ENCODE measurements at regions not wholly inside any gene's neighbourhood (a gene's known extent, or its start where the extent isn't known, plus 50 kb on each side); places are given as distances from the start of the nearest gene placed in this dataset.
"Not testable (repeated sequence)": the region's sequence is repeated elsewhere in the genome, so short reads cannot be mapped to it uniquely, and the experiment has no call there.

DNA sequence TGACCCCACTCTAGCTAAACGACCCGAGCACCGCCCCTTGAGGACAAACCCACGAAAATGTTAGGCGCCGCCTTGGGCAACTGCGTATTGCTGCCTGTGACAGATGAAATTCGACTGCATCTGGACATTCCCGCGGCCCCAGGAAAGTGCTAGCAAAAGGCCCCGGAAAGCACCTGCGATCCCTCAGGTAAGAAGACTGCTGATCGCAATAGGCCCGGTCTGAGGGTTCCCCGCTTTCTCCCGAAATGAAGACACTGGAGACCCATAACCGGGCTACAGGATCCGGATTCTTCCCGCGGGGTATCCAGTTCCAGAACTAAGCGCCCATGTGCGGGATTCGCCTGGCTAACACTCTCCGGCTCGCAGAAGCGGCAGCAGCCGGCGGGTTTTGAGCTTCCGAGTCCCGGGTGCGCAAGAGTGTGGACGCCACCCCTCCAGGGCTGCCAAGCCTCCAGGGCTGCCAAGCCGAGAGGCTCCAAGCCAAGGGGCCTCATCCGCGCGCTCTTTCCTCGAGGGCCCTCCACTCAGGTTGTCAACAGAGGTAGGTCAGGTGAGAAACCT lies 157.9 kb upstream of the NBPF11 start:
- DNase-seq: no peak

DNA sequence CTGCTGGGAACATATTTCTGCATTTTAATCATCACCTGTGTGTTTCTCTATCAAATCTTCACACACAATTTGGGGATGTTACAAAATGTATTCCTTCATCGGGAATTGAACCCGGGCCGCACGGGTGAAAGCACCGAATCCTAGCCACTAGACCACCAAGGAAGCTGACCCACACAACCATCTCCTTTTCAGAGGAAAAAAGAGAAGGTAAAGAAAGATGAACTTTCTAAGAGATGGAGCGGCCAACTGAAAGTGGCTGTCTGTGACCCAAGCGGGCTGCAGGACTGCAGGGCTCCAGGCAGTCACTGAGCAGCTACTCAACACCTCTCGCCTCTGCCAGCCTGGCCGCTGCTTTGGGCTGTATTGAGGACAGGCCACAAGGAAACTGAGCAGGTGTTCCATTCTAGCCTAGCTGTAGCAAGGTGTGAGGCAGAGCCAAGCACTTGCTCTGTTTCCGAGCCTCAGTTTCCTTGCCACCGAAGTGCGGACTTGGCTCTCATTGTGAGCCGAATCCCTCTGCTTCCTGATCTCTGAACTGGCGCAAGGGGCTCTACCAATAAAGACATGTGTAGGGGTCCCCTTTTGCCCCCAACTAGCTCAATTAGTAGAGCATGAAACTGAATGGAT lies 156.9 kb upstream of the NBPF11 start:
- no peak for DNase-seq

DNA sequence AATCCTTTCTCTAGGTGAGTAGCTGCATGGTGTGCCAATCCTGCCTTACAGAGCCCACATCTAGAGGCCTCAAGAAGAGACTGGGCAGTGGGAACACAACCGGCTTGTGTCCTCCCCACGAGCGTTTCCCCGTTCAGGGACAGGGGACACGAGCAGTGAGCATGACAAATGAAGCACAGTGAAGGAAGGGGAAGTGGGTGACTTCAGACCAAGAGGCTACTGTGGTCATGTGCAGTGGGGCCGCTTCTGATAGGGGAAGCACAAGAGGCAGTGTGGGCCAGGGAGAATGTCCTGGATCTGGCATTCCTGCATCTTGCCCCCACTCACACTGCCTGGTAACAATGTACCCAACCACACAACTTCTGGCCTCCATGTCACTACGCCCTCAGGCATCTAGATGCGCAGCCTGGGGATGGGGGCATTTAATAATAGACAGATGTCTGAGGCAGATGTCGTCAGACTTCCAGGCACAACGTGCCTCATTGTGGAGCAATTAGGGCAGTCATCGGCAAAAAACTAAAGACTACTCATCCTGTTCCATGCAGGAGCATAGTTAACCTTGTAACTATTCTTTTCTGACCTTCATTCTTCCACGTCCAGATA lies 155.6 kb upstream of the NBPF11 start:
- no peak for DNase-seq

DNA sequence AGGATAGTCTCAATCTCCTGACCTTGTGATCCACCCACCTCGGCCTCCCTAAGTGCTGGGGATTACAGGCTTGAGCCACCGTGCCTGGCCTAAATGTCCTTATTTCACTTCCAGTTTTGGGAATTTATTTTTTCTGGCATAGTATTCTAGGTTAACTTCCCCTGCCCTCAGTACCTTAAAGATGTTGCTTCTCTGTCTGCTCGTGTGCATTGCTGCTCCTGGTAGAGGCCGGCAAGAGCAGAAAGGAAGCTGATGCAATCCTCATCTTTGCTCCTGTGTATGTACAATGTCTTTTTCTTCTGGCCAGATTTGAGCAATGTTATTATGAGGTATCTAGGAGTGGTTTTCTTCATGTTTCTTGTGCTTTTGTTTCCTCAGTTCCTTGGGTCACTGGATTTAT lies 152.9 kb upstream of the NBPF11 start:
- DNase-seq: not testable (repeated sequence)

DNA sequence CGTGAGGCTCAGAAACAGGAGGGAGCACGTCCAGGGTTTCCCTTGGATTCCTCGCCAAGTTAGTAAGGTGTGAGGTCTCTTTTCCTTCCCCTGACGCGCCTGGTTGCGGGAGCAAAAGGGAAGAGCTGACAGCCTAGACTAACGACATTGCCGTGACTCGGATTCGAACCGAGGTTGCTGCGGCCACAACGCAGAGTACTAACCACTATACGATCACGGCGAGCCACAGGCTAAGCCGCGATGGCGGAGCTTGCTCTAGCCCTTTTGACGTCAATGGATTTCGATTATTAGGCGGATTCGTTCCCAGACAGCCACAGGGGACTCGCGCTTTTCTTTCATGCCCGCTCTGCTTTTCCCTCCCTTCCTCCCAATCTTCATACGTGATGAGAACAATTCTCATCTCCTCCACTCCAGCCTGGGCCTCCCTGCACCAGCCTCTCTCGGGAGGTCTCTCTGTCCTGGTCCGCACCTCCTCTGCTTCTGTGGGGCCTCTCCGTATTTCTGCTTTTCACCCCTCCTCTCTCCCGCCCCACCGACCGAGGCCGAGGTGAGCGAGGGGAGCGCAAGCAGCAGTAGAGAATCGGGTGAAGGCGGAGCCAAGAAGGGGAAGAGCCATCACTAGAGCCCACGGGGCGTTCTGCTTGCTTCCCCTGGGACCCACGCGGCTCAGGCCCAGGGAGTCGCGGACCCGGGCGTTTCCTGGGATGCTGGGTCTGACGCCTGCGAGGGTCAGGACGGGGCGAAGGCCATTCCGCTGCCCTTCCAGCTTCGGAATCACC lies 150.7 kb upstream of the NBPF11 start:
- not testable (repeated sequence) for DNase-seq

DNA sequence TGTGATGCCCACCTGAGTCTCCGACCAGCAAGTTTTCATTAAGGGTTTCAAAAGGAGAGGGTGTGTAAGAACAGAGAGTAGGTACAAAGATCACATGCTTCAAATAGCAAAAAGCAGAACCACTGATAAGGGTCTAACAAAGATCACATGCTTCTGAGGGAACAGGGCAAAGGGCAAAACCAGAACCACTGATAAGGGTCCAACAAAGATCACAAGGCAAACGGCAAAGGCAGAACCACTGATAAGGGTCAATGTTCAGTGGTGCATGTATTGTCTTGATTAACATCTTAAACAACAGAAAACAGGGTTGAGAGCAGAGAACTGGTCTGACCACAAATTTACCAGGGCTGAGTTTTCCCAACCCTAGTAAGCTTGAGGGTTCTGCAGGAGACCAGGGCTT lies 145.8 kb upstream of the NBPF11 start:
- DNase-seq: not testable (repeated sequence)

DNA sequence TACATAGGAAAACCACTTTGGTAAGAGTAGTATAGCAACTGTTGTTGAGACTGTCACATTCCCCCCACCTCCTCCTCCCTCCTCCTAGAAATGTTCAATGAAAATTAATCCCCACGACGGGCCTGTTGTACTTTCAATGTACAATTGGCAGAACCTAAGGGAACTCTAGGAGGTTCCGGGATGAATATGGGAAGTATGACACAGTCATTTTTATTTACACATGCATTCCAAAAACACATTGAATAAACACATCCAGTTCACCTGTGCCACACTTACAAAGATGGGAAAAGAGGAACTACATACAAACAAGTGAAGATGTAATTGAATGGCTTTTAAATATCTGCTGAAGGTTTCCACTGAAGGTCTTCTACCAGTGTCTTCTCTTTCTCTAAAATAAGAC lies 144.4 kb upstream of the NBPF11 start:
- DNase-seq: no peak

DNA sequence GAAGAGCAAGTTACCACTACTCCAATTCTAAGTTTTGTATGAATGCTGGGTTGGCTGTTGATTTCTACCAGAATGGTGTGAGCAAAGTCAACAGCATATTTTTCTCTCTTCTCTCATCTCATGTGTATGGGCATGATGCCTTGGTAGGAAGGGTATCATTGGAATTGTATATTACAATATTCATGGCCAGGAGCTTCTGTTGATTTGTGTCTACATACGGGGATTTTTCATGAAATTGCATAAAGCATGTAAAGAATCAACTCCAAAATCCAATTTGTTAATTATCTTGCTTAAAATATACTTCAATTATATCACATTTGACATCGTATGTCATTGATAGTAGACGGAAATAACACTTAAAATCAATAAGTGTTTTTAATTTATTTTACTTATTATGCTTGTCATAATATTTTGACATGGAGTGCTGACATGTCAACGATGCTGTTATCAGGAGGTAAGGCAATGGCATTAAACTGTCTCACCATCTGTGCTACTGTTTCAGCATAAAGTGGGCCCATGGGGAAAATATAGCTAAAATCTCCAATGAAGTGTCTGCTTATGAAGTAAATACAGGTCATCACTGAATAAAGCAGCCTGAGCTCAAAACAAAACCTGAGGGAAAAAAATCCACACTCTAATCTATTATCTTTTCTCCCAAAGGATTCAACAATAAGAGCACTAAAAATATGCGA lies 142.2 kb upstream of the NBPF11 start:
- DNase-seq: no peak

DNA sequence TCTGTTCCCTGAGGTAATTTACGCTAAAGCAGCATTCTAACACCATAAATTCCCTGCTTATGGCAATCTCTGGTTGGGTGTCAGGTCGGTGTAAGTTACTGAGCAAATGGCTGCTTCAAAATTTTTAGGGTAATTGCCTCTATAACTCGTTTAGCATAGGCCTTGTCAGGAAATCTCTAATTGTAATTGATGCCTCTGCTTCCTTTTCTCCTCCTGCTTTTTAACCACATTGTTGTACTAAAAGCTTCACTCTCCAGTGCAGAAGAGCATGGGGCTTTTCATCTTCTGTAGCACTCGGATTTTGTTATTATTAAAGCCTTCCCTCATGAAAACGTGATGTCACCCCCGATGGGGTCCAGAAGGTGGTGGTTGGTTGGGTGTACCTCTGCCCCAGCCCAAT lies 141.6 kb upstream of the NBPF11 start:
- no peak for DNase-seq

DNA sequence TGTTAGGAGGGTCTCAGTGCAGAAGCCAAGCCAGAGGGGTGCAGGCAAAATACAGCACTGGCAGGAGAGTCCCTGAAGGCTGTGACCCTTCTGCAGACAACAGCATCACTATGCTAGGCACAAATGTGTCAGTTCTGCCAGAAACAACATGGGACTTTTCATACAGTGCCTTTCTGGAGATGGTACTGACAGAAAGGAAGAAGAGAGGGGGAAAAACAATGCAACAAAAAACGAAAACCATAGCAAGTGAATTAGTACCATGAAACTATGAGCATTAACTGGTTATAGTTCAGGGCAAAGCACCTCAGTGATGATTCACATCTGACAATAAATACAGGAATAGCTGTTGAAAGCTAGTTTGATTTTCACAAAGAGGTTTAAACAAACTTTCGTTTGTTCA lies 140.8 kb upstream of the NBPF11 start:
- no peak for DNase-seq

DNA sequence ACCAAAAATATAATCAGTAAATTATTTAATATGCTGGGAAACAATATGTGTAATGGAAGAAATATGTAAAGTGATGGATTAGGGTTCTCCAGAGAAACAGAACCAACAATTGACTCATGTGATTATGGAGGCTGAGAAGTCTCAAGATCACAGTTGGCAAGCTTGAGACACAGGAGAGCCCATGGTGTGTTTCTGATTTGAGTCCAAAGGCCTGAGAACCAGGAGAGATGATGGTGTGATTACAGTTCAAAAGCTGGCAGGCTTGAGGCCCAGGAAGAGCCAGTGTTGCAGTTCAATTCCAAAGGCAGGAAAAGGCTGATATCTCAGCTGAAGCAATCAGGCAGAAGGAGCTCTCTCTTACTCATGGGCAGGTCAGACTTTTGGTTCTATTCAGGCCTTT lies 138.8 kb upstream of the NBPF11 start:
- no peak for DNase-seq

DNA sequence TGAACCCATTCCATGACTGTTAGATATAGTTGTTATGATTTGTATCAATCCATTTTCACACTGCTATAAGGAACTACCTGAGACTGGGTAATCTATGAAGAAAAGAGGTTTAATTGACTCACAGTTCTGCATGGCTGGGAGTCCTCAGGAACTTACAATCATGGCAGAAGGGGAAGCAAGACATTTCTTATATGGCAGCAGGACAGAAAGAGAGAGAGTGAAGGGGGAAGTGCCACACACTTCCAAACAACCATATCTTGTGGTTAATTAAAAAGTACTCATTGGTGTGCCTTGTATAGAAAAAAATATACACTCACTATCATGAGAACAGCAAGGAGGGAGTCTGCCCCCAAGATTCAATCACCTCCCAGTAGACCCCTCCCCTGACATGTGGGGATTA lies 137.6 kb upstream of the NBPF11 start:
- DNase-seq: no peak

DNA sequence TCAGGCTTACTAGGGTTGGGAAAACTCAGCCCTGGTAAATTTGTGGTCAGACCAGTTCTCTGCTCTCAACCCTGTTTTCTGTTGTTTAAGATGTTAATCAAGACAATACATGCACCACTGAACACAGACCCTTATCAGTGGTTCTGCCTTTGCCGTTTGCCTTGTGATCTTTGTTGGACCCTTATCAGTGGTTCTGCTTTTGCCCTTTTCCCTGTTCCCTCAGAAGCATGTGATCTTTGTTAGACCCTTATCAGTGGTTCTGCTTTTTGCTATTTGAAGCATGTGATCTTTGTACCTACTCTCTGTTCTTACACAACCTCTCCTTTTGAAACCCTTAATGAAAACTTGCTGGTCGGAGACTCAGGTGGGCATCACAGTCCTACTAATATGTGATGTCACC lies 133.9 kb upstream of the NBPF11 start:
- not testable (repeated sequence) for DNase-seq

DNA sequence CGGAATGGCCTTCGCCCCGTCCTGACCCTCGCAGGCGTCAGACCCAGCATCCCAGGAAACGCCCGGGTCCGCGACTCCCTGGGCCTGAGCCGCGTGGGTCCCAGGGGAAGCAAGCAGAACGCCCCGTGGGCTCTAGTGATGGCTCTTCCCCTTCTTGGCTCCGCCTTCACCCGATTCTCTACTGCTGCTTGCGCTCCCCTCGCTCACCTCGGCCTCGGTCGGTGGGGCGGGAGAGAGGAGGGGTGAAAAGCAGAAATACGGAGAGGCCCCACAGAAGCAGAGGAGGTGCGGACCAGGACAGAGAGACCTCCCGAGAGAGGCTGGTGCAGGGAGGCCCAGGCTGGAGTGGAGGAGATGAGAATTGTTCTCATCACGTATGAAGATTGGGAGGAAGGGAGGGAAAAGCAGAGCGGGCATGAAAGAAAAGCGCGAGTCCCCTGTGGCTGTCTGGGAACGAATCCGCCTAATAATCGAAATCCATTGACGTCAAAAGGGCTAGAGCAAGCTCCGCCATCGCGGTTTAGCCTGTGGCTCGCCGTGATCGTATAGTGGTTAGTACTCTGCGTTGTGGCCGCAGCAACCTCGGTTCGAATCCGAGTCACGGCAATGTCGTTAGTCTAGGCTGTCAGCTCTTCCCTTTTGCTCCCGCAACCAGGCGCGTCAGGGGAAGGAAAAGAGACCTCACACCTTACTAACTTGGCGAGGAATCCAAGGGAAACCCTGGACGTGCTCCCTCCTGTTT lies 128.9 kb upstream of the NBPF11 start:
- not testable (repeated sequence) for DNase-seq

DNA sequence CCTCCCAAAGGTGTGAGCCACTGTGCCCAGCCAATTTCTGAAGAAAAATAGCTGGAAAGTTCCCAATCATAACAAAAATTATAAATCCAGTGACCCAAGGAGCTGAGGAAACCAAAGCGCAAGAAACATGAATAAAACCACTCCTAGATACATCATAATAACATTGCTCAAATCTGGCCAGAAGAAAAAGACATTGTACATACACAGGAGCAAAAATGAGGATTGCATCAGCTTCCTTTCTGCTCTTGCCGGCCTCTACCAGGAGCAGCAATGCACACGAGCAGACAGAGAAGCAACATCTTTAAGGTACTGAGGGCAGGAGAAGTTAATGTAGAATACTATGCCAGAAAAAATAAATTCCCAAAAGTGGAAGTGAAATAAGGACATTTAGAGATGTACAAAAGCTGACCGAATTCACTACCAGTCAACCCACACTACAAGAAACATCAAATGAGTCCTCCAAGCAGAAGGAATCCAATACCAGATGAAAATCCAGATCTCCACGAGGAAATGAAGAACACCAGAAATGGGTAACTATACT lies 127.0 kb upstream of the NBPF11 start:
- DNase-seq: not testable (repeated sequence)

DNA sequence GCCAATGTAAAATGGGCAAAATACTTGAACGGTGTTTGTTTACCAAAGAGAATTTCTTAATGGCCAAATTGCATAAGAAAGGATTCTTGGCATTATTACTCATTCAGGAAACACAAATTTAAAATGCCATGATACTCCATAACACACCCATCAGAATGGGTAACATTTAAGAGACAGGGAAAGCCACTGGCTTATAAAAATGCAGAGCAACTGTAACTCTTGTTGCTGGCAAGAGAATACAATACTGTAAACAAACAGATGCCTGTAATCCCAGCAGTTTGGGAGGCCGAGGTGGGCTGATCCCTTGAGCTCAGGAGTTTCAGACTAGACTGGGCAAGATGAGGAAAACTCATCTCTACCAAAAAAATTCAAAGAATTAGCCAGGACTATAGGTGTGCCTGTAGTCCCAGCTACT lies 125.8 kb upstream of the NBPF11 start:
- not testable (repeated sequence) for DNase-seq

DNA sequence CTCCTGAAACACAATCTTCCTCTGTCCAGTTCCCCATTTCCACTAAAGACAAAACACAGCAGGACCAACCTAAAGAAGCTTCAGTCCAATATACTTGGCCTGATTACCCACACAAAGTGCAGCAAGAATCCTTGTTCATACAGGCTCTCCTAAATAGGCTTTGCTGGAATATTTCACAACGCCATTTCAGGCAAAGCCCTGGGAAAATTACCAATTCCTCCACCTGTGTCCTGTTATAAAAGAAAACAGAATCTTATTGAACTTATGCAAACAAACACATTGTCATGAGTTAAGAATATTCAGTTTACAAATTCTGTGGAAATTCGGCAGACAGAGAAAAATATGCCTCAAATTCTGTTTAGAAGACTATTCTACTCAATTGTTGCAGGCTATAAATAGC lies 115.0 kb upstream of the NBPF11 start:
- not testable (repeated sequence) for DNase-seq

DNA sequence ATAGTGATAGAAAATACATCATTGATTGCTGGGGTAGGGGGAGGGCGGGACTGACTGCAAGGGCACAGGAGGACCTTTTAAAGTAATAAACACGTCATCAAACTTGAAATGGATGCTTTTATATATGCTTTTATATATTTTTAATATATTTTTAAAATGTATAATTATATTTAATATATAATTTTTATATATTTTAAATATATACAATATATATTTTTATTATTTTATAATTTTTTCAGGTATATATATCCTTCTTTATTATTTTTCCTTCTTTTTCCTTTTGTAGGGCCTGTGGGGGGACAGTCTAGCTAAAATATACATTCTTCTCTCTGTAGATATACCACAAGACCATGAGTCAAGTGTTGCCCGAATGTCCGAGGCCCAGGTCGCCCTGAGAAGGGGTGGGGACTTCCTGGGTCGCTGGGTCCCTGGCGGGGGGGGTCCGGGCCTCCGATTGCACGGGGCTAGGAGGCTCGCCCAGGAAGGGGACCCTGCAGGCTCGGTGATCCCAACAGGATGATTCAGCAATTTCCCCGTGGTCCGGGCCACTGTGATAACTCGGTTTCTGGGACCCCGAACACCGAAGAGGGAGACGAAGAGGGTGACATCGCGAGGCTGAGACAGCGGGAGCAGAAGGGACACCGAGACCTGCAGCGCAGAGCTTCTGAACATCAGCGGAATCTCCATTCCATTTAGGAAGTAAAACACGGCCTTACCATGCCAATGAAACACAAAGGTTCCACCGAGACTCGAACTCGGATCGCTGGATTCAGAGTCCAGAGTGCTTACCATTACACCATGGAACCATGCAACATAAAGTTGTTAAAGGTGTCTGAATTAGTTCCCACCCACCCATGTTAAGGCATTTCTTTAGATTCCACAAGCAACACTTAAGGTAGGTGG lies 112.5 kb upstream of the NBPF11 start:
- DNase-seq: no peak

DNA sequence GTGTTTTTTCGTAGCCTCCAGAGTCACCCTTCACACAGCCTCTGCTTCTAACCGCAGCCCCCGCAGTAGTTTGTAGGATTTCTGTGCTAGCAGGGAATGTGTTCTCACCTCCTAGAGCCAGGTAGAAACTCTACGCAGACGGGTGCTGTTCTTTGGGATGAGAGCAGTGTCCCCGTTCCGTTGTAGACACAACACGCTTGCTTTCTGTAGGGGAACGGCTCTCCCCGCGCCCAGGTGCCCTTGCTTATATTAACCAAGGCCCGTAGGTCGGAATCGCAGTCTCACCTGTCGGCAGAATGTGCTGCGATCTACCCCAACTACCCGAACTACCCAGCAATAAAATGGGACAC lies 111.8 kb upstream of the NBPF11 start:
- no peak for DNase-seq

DNA sequence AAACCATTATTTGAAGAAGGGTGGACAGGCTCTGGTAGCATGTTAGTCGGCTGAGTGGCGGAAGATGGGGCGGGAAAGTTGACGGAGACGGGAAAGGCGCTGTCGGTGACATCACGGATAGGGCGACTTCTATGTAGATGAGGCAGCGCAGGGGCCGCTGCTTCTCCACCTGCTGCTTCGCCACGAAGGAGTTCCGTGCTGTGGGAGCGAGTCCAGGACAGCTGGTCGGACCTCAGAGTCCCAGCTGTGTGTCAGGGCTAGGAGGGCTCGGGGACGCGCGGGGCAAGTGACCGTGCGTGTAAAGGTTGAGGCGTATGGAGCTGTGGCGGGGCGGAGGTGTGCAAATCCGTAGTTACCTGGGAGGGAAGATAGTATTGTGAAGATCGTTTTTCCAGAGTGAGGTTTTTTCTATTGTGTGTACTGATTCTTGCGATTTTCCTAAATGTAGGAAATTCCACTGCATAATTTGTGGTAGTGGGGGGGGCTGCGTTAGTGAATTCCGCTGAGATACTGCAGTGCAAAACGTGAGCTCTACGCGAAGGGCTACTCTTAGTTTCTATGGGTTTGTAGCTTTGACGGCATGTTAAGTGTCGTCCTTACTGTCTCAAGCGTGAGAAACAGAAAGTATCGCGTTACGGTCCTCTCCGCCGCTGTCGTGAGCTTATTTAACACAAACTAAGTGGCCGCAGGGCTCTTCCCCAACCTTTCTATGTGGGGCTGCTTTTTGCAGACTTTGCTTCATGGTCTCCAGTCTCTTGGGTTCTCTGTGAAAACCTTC lies 111.2 kb upstream of the NBPF11 start:
- peak; percentile 70 for DNase-seq
